HEK293T (cell line): ENCODE measurements at regions not wholly inside any gene's neighbourhood (a gene's known extent, or its start where the extent isn't known, plus 50 kb on each side); places are given as distances from the start of the nearest gene placed in this dataset.

ENCODE experiments used
- ARNT ChIP-seq: fragments of 450-650 bp; IDR thresholded peaks from 2 replicates; pipeline ENCODE4 v1.6.1; 2017; ENCODE audit warnings: mild to moderate bottlenecking
- SP1 ChIP-seq: fragments of 450-650 bp; IDR thresholded peaks from 2 replicates; pipeline ENCODE4 v1.6.1; 2017
- SUZ12 ChIP-seq: fragments of 450-650 bp; IDR thresholded peaks from 2 replicates; pipeline ENCODE4 v1.6.1; 2016; ENCODE audit warnings: mild to moderate bottlenecking
- TARDBP ChIP-seq: fragments of 450-650 bp; IDR thresholded peaks from 2 replicates; pipeline ENCODE4 v1.6.1; 2016
- ZNF384 ChIP-seq: fragments of 450-650 bp; IDR thresholded peaks from 2 replicates; pipeline ENCODE4 v1.6.1; 2016

GRCh38 chr6:98333273-98333672 lies 501.1 kb upstream of the POU3F2 start:
- TF ChIP-seq SP1 (no peak), ZNF384 (no peak), TARDBP (no peak), ARNT (no peak), SUZ12 (no peak)
